Transverse colon (tissue), 3 donors: ENCODE measurements at regions not wholly inside any gene's neighbourhood (a gene's known extent, or its start where the extent isn't known, plus 50 kb on each side); places are given as distances from the start of the nearest gene placed in this dataset.

Experiments used
- CTCF ChIP-seq, 5 experiments: fragments of 200-600 bp in 3 of 5; fragments of 450-650 bp in 2 of 5; sonication (generic) in 3 of 5; IDR thresholded peaks; 1 replicate in 2 of 5; 2 replicates in 3 of 5; pipeline ENCODE4 v1.5.1; 2016 to 2017; ENCODE audit warnings: antibody characterized with exemption in 5 of 5, inconsistent platforms in 3 of 5, mild to moderate bottlenecking in 2 of 5, moderate library complexity in 1 of 5
- EP300 ChIP-seq: sonication (generic); formaldehyde crosslinking; IDR thresholded peaks from one replicate; pipeline ENCODE4 v1.6.1; 2017; ENCODE audit warnings: antibody characterized with exemption, low read depth

DNA sequence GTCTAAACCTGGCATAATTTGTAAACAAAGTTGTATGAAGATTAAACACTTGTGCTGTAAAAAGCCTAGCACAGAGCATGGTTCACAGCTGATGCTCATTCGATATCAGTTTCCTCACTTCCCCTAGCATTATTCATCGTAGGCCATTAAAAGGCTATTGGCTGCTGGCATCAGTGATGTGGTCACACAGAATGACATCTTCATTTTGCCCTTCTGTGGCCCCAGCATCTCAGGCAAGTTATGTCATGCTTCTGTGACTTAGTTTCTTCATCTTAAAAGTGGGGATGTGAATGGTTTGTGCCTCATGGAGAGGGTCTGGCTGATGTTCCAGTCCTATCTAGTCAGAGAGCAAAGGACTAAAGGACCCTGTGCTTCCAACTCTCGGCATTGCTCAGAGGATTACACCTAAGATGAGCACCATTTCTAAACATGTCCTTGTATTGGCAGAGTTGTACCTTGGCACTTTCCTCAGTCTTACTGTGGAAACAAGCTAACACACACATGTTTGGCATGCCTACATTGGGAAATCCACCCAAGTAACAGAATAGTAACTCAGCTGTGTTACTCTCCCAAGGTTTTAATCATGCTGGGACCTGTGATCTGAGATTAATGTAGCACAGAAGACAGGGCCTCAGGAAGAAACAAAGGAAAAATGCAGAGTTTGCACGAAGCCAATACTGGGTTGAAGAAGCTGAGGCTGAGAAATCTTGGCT lies 83.5 kb upstream of the OR9Q1 start:
- TF ChIP-seq EP300 = no peak
- no peak for TF ChIP-seq CTCF (IDR thresholded peaks at IDR 0.05)
